B cell (primary cell): ENCODE measurements at regions not wholly inside any gene's neighbourhood (a gene's known extent, or its start where the extent isn't known, plus 50 kb on each side); places are given as distances from the start of the nearest gene placed in this dataset.

Source experiments
- ATAC-seq: fragments of 200-7000 bp; cut with Tn5 transposase; one replicate; pipeline ENCODE4 v1.10.0; 2021; ENCODE audit warnings: low read depth, mild to moderate bottlenecking, moderate number of reproducible peaks, moderate library complexity
- CTCF ChIA-PET: fragments of 350-600 bp; sonication (Branson Sonifier 250); formaldehyde crosslinking; loops from one replicate; lab custom pipeline; 2021; ENCODE audit warnings: antibody characterized with exemption, inconsistent platforms; lab: Charles Lee
- POLR2A ChIA-PET: fragments of 350-600 bp; sonication (Branson Sonifier 250); formaldehyde crosslinking; loops from one replicate; lab custom pipeline; 2021; ENCODE audit warnings: antibody characterized with exemption; lab: Charles Lee
- DNase-seq: peaks from one replicate; pipeline ENCODE4 v3.0.0; 2013
- H2AFZ ChIP-seq: 2 replicates; pipeline ENCODE4 v1.6.1; 2012; ENCODE audit warnings: mild to moderate bottlenecking, low read depth, low read length; ENCODE audit not compliant: insufficient read depth, poor library complexity, severe bottlenecking
- H3K27ac ChIP-seq, 2 donors: 1 replicate in 1 of 2; 2 replicates in 1 of 2; pipeline ENCODE4 v1.5.1; 2012 to 2013; ENCODE audit warnings: low read length in 2 of 2, mild to moderate bottlenecking in 2 of 2, moderate library complexity in 1 of 2
- H3K27me3 ChIP-seq, 4 experiments: fragments of 200-600 bp in 1 of 4; sonication (generic) in 1 of 4; replicated peaks in 1 of 4; 1 replicate in 2 of 4; 2 replicates in 2 of 4; pipeline versions ENCODE4 v1.6.1 to v1.7.0; 2013 to 2016; ENCODE audit warnings: low read length in 3 of 4, mild to moderate bottlenecking in 2 of 4, mixed read lengths in 1 of 4, moderate library complexity in 1 of 4; ENCODE audit not compliant: insufficient read depth in 4 of 4, control insufficient read depth in 3 of 4; ENCODE audit errors: control extremely low read depth in 1 of 4
- H3K36me3 ChIP-seq, 2 experiments: replicated peaks in 1 of 2; 1 replicate in 1 of 2; 2 replicates in 1 of 2; pipeline versions ENCODE4 v1.6.1 to v1.7.1; 2013; ENCODE audit warnings: low read length in 1 of 2; ENCODE audit not compliant: insufficient read depth in 2 of 2, control insufficient read depth in 1 of 2; ENCODE audit errors: control extremely low read depth in 1 of 2, extremely low read depth in 1 of 2
- H3K4me1 ChIP-seq, 2 donors: fragments of 200-600 bp in 1 of 2; sonication (generic) in 1 of 2; 1 replicate in 1 of 2; 2 replicates in 1 of 2; pipeline versions ENCODE4 v1.5.1 to v1.6.1; 2013 to 2017; ENCODE audit warnings: low read length in 2 of 2; ENCODE audit not compliant: control insufficient read depth in 2 of 2, insufficient read depth in 2 of 2
- H3K4me2 ChIP-seq: replicated peaks from 2 replicates; pipeline ENCODE3; 2012; ENCODE audit warnings: mild to moderate bottlenecking, low read depth, low read length; ENCODE audit not compliant: poor library complexity, severe bottlenecking
- H3K4me3 ChIP-seq, 5 experiments: fragments of 200-600 bp in 1 of 5; sonication (generic) in 1 of 5; 1 replicate in 3 of 5; 2 replicates in 2 of 5; pipeline versions ENCODE4 v1.5.1 to v1.7.0; 2011 to 2016; ENCODE audit warnings: low read length in 4 of 5, mild to moderate bottlenecking in 4 of 5, low read depth in 2 of 5, control low read depth in 1 of 5, moderate library complexity in 1 of 5; ENCODE audit not compliant: insufficient read depth in 1 of 5; ENCODE audit errors: control extremely low read depth in 1 of 5, extremely low read depth in 1 of 5
- H3K79me2 ChIP-seq: fragments of 200-600 bp; sonication (generic); one replicate; pipeline ENCODE4 v1.6.0; 2016; ENCODE audit warnings: low read length; ENCODE audit not compliant: control insufficient read depth, insufficient read depth
- H3K9ac ChIP-seq: fragments of 200-600 bp; sonication (generic); 2 replicates; pipeline ENCODE4 v1.6.1; 2017; ENCODE audit warnings: mild to moderate bottlenecking, low read length, moderate library complexity
- H3K9me3 ChIP-seq, 3 donors: one replicate each; pipeline versions ENCODE4 v1.6.1 to v1.7.1; 2013; ENCODE audit warnings: low read length in 2 of 3; ENCODE audit not compliant: control insufficient read depth in 2 of 3, insufficient read depth in 1 of 3; ENCODE audit errors: control extremely low read depth in 1 of 3
- H4K20me1 ChIP-seq: 2 replicates; pipeline ENCODE4 v1.6.0; 2012; ENCODE audit warnings: mild to moderate bottlenecking, low read length; ENCODE audit not compliant: insufficient read depth, control insufficient read depth, poor library complexity, severe bottlenecking
- H3K27ac Mint-ChIP-seq: one replicate; pipeline ENCODE4 v1.8.0; 2021; ENCODE audit warnings: mixed read lengths
- H3K27me3 Mint-ChIP-seq: one replicate; pipeline ENCODE4 v1.8.0; 2021; ENCODE audit warnings: mixed read lengths
- H3K4me1 Mint-ChIP-seq: one replicate; pipeline ENCODE4 v1.8.0; 2021; ENCODE audit warnings: mixed read lengths
- H3K4me3 Mint-ChIP-seq: one replicate; pipeline ENCODE4 v1.8.0; 2021; ENCODE audit warnings: mixed read lengths
- H3K9me3 Mint-ChIP-seq: one replicate; pipeline ENCODE4 v1.8.0; 2022; ENCODE audit warnings: mixed read lengths; ENCODE audit not compliant: insufficient read depth
- EZH2 ChIP-seq: IDR thresholded peaks from 2 replicates; pipeline ENCODE4 v1.6.1; 2012; ENCODE audit warnings: borderline replicate concordance, low read depth, mild to moderate bottlenecking, moderate library complexity, low read length; ENCODE audit not compliant: insufficient read depth, poor library complexity, severe bottlenecking
- WGBS: methylation state at CpG from one replicate; pipeline ENCODE4 v1.1.5; 2013; ENCODE audit warnings: missing lambda C conversion rate; ENCODE audit not compliant: insufficient coverage; 5-methylcytosine and 5-hydroxymethylcytosine counted together
- intact Hi-C: fragments of 100-400 bp; cut with micrococcal nuclease; formaldehyde crosslinking; loops from one replicate; pipeline ENCODE4 v1.10.0; 2022
- TF ChIP-seq, protein P1 (sequence below): fragments of 200-600 bp; IDR thresholded peaks from one replicate; pipeline ENCODE4 v1.8.0; 2022; ENCODE audit warnings: antibody characterized with exemption, mild to moderate bottlenecking

DNA sequence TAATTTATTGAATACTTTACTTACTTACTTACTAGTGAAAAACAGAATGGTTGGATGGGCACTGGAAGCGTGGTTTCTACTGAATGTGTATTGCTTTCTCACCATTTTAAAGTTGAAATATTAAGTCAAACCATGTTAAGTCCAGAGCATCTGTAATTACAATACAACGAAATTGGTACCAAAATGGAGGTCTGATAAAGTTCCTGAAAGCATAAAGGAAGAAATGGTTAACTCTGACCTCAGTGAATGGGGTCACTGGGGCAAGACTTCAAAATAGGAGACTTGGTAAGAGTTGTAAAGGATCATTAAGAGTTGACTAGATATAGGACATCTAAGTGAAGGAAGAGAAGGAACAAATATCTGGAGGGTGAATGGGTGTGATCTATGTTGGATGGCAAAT lies 237.1 kb downstream of the MAF start:
- H3K9me3 Mint-ChIP-seq: no peaks in the 10 kb centered on the region
- H2AFZ ChIP-seq: no peak overlapping the region
- 67% methylated on average over 1 of the region's 2 CpGs for WGBS
- H3K27me3 ChIP-seq: peaks cover 0 to 8% (median 1%) of the 10 kb centered on the region in 4 experiments
- no peak overlapping the region for H3K9ac ChIP-seq
- H3K27ac ChIP-seq: no peak overlapping the region
- no peaks in the 10 kb centered on the region for H3K36me3 ChIP-seq
- no peak overlapping the region for H3K27ac Mint-ChIP-seq
- TF ChIP-seq, protein P1, sequence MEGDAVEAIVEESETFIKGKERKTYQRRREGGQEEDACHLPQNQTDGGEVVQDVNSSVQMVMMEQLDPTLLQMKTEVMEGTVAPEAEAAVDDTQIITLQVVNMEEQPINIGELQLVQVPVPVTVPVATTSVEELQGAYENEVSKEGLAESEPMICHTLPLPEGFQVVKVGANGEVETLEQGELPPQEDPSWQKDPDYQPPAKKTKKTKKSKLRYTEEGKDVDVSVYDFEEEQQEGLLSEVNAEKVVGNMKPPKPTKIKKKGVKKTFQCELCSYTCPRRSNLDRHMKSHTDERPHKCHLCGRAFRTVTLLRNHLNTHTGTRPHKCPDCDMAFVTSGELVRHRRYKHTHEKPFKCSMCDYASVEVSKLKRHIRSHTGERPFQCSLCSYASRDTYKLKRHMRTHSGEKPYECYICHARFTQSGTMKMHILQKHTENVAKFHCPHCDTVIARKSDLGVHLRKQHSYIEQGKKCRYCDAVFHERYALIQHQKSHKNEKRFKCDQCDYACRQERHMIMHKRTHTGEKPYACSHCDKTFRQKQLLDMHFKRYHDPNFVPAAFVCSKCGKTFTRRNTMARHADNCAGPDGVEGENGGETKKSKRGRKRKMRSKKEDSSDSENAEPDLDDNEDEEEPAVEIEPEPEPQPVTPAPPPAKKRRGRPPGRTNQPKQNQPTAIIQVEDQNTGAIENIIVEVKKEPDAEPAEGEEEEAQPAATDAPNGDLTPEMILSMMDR: no peak
- no peak for TF ChIP-seq EZH2
- H4K20me1 ChIP-seq: no peaks in the 10 kb centered on the region
- POLR2A ChIA-PET: no interaction called here
- H3K79me2 ChIP-seq: no peaks in the 10 kb centered on the region
- H3K4me3 Mint-ChIP-seq: no peak overlapping the region
- H3K9me3 ChIP-seq: no peaks in the 10 kb centered on the region
- CTCF ChIA-PET: no interaction called here
- no peaks in the 10 kb centered on the region for H3K4me1 ChIP-seq
- ATAC-seq: no peak
- peaks cover 17% of the 10 kb centered on the region for H3K27me3 Mint-ChIP-seq
- no peaks in the 10 kb centered on the region for H3K4me1 Mint-ChIP-seq
- DNase-seq: no peak
- H3K4me3 ChIP-seq: no peak overlapping the region
- H3K4me2 ChIP-seq: no peak overlapping the region
- intact Hi-C loops: no loop called here

DNA sequence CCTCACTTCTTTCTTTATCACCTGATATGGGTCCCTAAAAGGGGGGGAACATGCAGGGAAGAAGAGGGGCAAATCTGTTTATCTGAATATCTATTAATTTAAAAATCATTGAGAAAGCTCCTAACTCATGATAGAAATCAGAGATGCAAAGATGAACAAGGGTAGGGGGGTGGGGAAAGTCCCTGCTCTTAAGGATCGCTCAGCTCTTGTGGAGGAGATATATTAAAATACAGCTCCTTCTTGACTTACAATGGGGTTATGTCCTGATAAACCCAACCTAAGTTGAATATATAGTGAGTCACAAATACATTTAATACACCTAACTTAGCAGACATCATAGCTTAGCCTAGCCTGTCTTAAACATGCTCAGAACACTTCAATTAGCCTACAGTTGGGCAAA lies 237.5 kb downstream of the MAF start:
- H3K27me3 ChIP-seq: peaks cover 0 to 8% (median 1%) of the 10 kb centered on the region in 4 experiments
- Mint-ChIP-seq H3K4me1 (no peaks in the 10 kb centered on the region), H3K27me3 (peaks cover 17% of the 10 kb centered on the region), H3K27ac (no peak overlapping the region), H3K4me3 (no peak overlapping the region), H3K9me3 (no peaks in the 10 kb centered on the region)
- intact Hi-C loops: no loop called here
- H2AFZ ChIP-seq: no peak overlapping the region
- H3K79me2 ChIP-seq: no peaks in the 10 kb centered on the region
- ATAC-seq (no peak), DNase-seq (no peak)
- no peaks in the 10 kb centered on the region for H3K36me3 ChIP-seq
- no peaks in the 10 kb centered on the region for H3K4me1 ChIP-seq
- ChIA-PET POLR2A (no interaction called here), CTCF (no interaction called here)
- H3K27ac ChIP-seq: no peak overlapping the region
- no peak overlapping the region for H3K4me2 ChIP-seq
- H3K4me3 ChIP-seq: no peak overlapping the region
- no peaks in the 10 kb centered on the region for H4K20me1 ChIP-seq
- H3K9ac ChIP-seq: no peak overlapping the region
- H3K9me3 ChIP-seq: no peaks in the 10 kb centered on the region
- TF ChIP-seq EZH2: no peak
- TF ChIP-seq, protein P1: no peak
- no CpG with 5 or more reads among the region's 1 CpG for WGBS
